ENCODE measurements at regions not wholly inside any gene's neighbourhood (a gene's known extent, or its start where the extent isn't known, plus 50 kb on each side); places are given as distances from the start of the nearest gene placed in this dataset.

DNA sequence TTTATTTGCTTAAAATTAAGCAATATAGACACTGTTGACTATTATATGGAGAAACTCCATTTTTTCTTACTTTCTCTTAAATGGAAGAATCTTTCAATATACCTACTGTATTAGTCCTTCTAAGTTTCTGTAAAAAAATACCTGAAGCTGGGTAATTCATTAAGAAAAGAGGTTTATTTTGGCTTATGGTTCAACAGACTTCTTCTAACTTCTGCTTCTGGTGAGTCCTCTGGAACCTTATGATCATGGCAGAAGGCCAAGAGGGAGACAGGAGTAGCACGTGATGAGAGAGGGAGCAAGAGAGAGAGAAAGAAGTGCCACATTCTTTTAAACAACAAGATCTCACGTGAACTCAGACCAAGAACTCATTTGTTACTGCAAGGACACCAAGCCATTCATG lies 573.3 kb downstream of the MCTP2 start:
- no peak for DNase-seq
- intact Hi-C loops (cut with DNase I): no loop called here

DNA sequence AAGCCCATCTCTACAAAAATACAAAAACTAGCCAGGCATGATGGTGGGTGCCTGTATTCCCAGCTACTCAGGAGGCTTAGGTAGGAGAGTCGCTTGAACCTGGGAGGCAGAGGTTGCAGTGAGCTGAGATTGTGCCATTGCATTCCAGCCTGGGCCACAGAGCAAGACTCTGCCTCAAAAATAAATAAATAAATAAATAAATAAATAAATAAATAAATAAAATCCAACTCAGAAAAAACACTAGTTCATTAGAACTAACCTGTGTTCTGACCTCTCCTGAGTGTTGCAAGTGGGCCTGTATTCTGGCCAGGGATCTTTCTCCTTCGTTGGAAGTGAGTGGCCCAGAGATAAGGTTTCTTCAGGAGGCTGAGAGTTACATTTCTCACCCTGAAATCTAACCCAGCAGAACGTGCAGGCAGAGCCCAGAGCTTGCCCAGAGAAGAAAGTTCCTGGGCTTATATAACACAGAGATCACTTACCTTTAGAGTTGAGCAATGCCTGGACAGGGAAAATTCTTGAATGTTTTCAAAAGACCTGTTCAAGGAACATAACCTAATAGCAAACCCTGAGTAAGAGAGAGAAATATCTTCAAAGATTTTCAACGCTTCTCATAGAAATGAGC lies 583.9 kb downstream of the MCTP2 start:
- intact Hi-C loops (cut with DNase I): no loop called here
- no peak for DNase-seq

- DNase-seq: no peak
- intact Hi-C loops (cut with DNase I): no loop called here
Observed at GRCh38 chr15:94815914-94816313, 584.6 kb downstream of the MCTP2 start.

GRCh38 chr15:94829887-94830884 lies 598.8 kb downstream of the MCTP2 start:
- intact Hi-C loops (cut with DNase I): no loop called here
- DNase-seq: no peak

DNA sequence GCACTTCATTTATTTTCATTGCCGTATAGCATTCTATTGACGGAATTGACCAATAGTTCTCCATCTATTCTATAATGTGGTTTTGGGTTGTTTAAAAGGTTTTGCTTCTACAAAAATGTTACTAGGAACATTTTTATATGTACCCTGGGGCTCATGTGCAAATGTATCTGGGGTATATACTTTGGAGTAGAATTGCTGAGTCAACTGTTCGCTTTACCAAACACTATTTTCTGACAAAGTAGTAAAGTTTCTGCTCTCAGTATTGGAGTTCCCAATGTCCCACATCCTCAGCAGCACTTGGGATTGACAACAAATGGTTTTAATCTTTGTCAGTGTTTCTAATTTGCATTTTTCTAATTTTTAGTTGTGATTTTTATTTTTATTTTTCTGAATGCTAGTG lies 602.6 kb downstream of the MCTP2 start:
- DNase-seq: no peak
- intact Hi-C loops (cut with DNase I): no loop called here

- DNase-seq: no peak
- intact Hi-C loops (cut with DNase I): no loop called here
Observed at GRCh38 chr15:94834494-94834893, 603.1 kb downstream of the MCTP2 start.

- DNase-seq: no peak
- intact Hi-C loops (cut with DNase I): no loop called here
Observed at GRCh38 chr15:94838281-94838680, 606.9 kb downstream of the MCTP2 start.

- no peak for DNase-seq
- intact Hi-C loops (cut with DNase I): no loop called here
Observed at GRCh38 chr15:94840794-94841783, 609.7 kb downstream of the MCTP2 start.

GRCh38 chr15:94843060-94843459 lies 611.7 kb downstream of the MCTP2 start:
- no peak for DNase-seq
- intact Hi-C loops (cut with DNase I): no loop called here

DNA sequence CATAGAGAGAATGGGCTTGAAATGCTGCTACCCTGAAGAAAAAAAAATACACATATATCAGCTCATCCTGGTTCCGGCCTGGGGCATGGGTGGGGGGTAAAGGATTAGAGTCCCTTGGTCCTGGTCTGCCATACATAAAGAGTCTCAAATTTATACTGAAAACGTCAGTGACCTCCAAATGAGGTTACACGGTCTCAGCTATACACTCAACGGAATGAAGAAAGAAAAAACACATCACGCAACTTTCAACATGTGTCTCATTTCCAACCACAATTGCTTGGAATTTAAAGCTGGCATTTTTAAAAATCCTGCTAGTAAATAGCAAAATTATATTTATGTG lies 612.8 kb downstream of the MCTP2 start:
- intact Hi-C loops (cut with DNase I): no loop called here
- no peak for DNase-seq

DNA sequence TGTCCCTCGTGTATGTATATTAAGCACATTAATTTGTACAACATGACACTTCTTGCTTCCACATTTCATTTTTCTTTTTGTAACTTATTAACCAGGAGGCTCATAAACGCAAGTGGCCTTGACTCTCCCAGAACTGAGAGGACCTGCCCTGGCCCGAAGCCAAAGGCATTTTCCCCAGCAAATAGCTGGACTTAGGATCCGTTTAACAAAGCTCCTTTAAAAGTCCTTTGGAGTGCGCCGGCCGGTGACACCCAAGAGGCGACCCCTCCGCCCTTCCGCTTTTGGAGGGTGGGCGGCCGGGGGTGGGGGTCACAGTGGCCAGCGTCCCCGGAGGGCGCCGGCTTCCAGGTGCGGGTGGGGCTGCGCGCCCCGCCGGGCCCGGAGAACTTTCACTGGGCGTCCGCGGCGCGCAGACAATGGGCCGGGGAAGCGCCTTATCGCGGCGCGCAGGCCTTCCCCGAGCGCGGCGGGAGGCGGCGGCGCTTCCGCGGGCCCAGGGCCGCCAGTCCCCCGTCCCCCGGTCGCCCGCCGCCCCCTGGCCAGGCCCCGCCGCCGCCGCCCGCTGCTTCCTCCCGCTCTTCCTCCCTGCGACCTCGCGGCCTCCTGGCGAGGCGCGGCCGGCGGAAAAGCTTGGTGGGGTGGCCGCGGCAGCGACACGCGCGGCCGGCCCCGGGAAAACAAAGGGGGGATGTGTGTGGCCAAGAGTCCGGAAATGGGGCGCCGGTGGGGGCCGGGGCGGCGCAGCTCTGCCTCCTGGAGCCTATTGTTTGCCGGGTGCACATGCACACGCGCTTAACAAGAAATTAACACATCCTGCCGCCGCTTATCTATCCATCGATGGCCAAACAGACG lies 613.4 kb downstream of the MCTP2 start:
- intact Hi-C loops (cut with DNase I): no loop called here
- peak in 25 of 42 donors; percentile 6 to 49 (median 23) for DNase-seq

- no peak for DNase-seq
- intact Hi-C loops (cut with DNase I): no loop called here
Observed at GRCh38 chr15:94845390-94845716, 614.0 kb downstream of the MCTP2 start.

GRCh38 chr15:94847325-94847724 lies 616.0 kb downstream of the MCTP2 start:
- DNase-seq: no peak
- intact Hi-C loops (cut with DNase I): no loop called here

- no peak for DNase-seq
- intact Hi-C loops (cut with DNase I): no loop called here
Observed at GRCh38 chr15:94848054-94848453, 616.7 kb downstream of the MCTP2 start.

GRCh38 chr15:94855018-94855408 lies 623.7 kb downstream of the MCTP2 start:
- intact Hi-C loops (cut with DNase I): no loop called here
- no peak for DNase-seq

DNA sequence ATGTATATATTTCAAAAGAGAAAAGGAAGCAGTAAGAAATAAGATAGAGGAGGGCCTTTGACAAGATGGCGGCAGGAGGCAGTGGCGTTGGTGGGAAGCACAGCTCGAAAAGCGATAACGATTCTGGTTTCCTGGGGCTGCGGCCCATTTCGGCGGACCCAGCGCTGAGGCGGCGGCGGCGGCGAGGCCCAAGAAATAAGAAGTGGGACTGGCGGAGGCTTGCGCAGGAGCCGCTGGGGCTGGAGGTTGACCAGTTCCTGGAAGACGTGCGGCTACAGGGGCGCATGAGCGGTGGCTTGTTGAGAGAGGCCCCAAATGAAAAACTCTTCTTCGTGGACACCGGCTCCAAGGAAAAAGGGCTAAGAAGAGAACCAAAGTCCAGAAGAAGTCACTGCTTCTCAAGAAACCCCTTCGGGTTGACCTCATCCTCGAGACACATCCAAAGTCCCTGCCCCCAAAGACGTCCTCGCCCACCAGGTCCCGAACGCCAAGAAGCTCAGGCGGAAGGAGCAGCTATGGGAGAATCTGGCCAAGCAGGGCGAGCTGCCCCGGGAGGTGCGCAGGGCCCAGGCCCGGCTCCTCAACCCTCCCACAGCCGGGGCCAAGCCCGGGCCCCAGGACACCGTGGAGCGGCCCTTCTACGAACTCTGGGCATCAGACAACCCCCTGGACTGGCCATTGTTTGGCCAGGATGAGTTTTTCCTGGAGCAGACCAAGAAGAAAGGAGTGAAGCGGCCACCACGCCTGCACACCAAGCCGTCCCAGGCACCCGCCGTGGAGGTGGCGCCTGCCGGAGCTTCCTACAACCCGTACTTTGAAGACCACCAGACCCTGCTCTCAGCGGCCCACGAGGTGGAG lies 624.3 kb downstream of the MCTP2 start:
- intact Hi-C loops (cut with DNase I): no loop called here
- DNase-seq: no peak

GRCh38 chr15:94856267-94856854 lies 625.0 kb downstream of the MCTP2 start:
- intact Hi-C loops (cut with DNase I): no loop called here
- DNase-seq: no peak

DNA sequence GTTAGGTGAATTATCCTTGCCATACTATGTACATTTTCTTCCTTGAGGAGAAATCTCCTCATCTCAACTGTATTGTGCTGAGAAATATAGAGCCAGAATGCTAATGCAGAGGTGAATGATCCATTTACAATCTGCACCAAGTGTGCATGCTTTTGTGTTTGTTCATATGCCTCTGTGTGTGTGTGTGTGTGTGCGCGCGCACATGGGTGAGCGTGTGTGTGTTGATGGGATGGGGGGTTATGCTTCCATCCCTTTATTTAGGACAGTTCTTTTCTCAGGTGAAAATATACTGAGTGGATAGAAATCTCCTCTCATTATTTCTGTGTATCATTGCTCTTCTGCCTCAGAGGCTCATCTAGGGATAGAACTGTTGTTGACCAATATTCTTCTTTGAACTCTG lies 626.1 kb downstream of the MCTP2 start:
- intact Hi-C loops (cut with DNase I): no loop called here
- no peak for DNase-seq

Data from head of caudate nucleus (tissue), 42 donors.